Fibroblast of mammary gland (primary cell): ENCODE measurements at regions not wholly inside any gene's neighbourhood (a gene's known extent, or its start where the extent isn't known, plus 50 kb on each side); places are given as distances from the start of the nearest gene placed in this dataset.
"Not testable (repeated sequence)": the region's sequence is repeated elsewhere in the genome, so short reads cannot be mapped to it uniquely, and the experiment has no call there.

Source experiments
- DNase-seq: peaks from one replicate; pipeline ENCODE4 v3.0.0-alpha.2; 2010; ENCODE audit warnings: low read depth
- H3K4me3 ChIP-seq: 2 replicates; pipeline ENCODE4 v1.5.1; 2011; ENCODE audit warnings: low read depth, mild to moderate bottlenecking, low read length, moderate library complexity; ENCODE audit not compliant: control insufficient read depth
- TF ChIP-seq, protein P1 (sequence below): conservative IDR thresholded peaks from 2 replicates; pipeline ENCODE4 v1.5.1; 2011; ENCODE audit warnings: low read depth, low read length, inconsistent platforms; ENCODE audit not compliant: control insufficient read depth, insufficient read depth

- TF ChIP-seq, protein P1, sequence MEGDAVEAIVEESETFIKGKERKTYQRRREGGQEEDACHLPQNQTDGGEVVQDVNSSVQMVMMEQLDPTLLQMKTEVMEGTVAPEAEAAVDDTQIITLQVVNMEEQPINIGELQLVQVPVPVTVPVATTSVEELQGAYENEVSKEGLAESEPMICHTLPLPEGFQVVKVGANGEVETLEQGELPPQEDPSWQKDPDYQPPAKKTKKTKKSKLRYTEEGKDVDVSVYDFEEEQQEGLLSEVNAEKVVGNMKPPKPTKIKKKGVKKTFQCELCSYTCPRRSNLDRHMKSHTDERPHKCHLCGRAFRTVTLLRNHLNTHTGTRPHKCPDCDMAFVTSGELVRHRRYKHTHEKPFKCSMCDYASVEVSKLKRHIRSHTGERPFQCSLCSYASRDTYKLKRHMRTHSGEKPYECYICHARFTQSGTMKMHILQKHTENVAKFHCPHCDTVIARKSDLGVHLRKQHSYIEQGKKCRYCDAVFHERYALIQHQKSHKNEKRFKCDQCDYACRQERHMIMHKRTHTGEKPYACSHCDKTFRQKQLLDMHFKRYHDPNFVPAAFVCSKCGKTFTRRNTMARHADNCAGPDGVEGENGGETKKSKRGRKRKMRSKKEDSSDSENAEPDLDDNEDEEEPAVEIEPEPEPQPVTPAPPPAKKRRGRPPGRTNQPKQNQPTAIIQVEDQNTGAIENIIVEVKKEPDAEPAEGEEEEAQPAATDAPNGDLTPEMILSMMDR: no peak
- DNase-seq: no peak
- H3K4me3 ChIP-seq: no peak overlapping the region
Measured at GRCh38 chr7:16264036-16264819, 157.1 kb downstream of the CRPPA start.

DNA sequence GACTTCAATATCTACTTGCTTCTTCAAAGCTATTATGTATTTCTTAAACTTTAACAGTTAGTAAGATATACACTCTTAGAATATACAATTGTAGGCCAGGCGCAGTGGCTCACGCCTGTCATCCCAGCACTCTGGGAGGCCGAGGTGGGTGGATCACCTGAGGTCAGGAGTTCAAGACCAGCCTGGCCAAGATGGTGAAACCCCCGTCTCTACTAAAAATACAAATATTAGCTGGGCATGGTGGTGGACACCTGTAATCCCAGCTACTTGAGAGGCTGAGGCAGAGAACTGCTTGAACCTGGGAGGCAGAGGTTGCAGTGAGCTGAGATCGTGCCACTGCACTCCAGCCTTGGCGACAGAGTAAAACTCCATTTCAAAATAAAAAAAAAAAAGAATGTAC is 158.0 kb downstream of the CRPPA start:
- DNase-seq, H3K4me3 ChIP-seq: not testable (repeated sequence)

- DNase-seq: no peak
- H3K4me3 ChIP-seq: no peak overlapping the region
- TF ChIP-seq, protein P1: no peak
Measured at GRCh38 chr7:16261654-16262053, 159.7 kb downstream of the CRPPA start.

DNA sequence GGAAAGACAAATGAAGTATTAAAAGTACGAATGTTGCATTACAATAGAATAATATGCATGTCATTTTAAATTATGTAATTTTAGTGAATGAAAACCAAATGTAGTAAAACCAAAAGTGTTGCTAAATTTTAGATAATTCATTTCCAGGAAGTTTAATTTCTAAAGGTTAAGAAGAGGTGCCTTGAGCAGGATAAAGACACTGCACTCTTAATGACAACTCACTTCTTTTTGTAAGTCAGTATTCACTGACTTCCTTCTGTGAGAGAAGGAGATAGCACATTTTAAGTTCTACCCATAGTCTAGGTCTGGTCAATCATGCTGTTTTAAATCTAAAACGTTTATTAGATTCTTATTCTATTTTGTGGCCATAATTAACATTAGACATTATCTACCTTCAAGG is 160.2 kb downstream of the CRPPA start:
- DNase-seq: no peak
- TF ChIP-seq, protein P1: no peak
- H3K4me3 ChIP-seq: no peak overlapping the region

DNA sequence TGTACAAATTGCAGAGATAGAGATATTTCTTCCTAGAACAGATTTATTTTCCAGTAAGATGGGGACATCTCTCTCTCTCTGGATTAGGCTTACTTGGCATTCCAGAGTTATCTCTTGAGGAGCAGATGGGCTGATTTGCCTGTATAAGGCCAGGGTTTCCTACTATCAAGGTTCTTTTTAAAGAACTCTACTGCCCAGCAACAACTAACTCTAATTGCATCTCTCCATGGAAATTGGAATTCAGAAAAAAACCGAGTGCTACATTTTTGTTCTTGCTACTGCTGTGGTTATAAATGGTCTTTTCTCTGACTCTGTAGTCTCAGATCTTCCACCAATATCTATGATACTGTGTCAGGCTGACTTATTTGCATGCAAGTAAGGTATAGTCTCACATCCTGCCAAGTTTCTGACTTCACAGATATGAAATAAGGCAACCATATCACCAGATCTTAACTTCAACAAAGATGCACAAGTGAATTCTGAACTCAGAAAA is 161.1 kb downstream of the CRPPA start:
- no peak for DNase-seq
- TF ChIP-seq, protein P1: no peak

DNA sequence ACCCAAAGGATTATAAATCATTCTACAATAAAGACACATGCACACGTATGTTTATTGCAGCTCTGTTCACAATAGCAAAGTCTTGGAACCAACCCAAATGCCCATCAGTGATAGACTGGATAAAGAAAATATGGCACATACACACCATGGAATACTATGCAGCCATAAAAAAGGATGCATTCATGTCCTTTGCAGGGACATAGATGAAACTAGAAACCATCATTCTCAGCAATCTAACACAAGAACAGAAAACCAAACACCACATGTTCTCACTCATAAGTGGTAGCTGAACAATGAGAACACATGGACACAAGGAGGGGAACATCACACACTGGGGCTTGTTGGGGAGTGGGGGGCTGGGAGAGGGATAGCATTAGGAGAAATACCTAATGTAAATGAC is 164.9 kb downstream of the CRPPA start:
- DNase-seq, H3K4me3 ChIP-seq: not testable (repeated sequence)

More for the DNA sequence above, 161.1 kb downstream of the CRPPA start:
- no peak overlapping the region for H3K4me3 ChIP-seq

DNA sequence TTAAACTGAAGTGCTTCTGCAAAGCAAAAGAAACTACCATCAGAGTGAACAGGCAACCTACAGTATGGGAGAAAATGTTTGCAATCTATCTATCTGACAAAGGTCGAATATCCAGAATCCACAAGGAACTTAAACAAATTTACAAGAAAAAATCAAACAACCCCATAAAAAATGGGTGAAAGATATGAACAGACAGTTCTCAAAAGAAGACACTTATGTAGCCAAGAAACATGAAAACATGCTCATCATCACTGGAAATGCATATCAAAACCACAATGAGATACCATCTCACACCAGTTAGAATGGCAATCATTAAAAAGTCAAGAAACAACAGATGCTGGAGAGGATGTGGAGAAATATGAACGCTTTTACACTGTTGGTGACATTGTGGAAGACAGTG is 165.4 kb downstream of the CRPPA start:
- not testable (repeated sequence) for DNase-seq

DNA sequence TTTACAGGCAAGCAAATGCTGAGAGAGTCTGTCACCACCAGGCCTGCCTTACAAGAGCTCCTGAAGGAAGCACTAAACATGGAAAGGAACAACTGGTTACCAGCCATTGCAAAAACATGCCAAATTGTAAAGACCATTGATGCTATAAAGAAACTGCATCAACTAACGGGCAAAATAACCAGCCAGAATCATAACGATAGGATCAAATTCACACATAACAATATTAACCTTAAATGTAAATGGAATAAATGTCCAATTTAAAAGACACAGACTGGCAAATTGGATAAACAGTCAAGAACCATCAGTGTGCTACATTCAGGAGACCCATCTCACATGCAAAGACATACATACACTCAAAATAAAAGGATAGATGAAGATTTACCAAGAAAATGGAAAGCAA is 170.7 kb downstream of the CRPPA start:
- DNase-seq, H3K4me3 ChIP-seq: not testable (repeated sequence)

More for the DNA sequence above, 165.4 kb downstream of the CRPPA start:
- not testable (repeated sequence) for H3K4me3 ChIP-seq

GRCh38 chr7:16249204-16249603 is 172.1 kb downstream of the CRPPA start:
- not testable (repeated sequence) for H3K4me3 ChIP-seq, DNase-seq

DNA sequence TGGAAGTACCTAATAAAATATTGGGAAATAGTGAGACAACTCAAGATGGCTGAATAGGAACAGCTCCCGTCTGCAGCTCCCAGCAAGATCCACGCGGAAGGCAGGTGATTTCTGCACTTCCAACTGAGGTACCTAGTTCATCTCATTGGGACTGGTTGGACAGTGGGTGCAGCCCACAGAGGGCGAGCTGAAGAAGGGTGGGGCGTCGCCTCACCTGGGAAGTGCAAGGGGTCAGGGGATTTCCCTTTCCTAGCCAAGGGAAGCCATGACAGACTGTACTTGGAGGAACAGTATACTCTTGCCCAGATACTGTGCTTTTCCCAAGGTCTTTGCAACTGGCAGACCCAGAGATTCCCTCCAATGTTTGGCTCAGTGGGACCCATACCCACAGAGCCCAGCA is 172.8 kb downstream of the CRPPA start:
- not testable (repeated sequence) for DNase-seq, H3K4me3 ChIP-seq
